GM12865 (cell line): ENCODE measurements at regions not wholly inside any gene's neighbourhood (a gene's known extent, or its start where the extent isn't known, plus 50 kb on each side); places are given as distances from the start of the nearest gene placed in this dataset.

Experiments used
- DNase-seq: peaks from one replicate; pipeline ENCODE4 v3.0.0; 2010; ENCODE audit warnings: low read depth
- H3K4me3 ChIP-seq: 2 replicates; pipeline ENCODE4 v1.5.1; 2011; ENCODE audit warnings: mild to moderate bottlenecking, low read depth, low read length, control low read depth
- TF ChIP-seq, protein P1 (sequence below): IDR thresholded peaks from 2 replicates; pipeline ENCODE4 v1.5.1; 2011; ENCODE audit warnings: low read length, control low read depth, low read depth, inconsistent platforms; ENCODE audit not compliant: insufficient read depth; ENCODE audit errors: missing control alignments

GRCh38 chr2:180669016-180669415 lies 311.4 kb upstream of the UBE2E3 start:
- no peak overlapping the region for H3K4me3 ChIP-seq
- TF ChIP-seq, protein P1, sequence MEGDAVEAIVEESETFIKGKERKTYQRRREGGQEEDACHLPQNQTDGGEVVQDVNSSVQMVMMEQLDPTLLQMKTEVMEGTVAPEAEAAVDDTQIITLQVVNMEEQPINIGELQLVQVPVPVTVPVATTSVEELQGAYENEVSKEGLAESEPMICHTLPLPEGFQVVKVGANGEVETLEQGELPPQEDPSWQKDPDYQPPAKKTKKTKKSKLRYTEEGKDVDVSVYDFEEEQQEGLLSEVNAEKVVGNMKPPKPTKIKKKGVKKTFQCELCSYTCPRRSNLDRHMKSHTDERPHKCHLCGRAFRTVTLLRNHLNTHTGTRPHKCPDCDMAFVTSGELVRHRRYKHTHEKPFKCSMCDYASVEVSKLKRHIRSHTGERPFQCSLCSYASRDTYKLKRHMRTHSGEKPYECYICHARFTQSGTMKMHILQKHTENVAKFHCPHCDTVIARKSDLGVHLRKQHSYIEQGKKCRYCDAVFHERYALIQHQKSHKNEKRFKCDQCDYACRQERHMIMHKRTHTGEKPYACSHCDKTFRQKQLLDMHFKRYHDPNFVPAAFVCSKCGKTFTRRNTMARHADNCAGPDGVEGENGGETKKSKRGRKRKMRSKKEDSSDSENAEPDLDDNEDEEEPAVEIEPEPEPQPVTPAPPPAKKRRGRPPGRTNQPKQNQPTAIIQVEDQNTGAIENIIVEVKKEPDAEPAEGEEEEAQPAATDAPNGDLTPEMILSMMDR = no peak
- DNase-seq = no peak

DNA sequence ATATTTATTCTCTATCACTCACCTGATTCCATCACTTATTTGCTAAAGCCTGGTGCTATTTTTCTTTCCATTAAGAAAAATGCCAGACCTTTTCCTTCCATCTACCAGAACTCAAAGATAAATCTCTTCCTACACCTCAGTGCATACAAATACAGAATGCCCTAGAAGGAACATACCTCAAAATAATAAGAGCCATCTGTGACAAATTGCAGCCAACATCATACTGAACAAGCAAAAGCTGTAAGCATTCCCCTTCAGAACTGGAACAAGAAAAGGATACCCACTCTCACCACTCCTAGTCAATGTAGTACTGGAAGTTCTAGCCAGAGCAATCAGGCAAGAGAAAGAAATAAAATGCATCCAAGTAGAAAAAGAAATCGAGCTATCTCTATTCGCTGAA lies 315.9 kb upstream of the UBE2E3 start:
- no peak overlapping the region for H3K4me3 ChIP-seq
- TF ChIP-seq, protein P1 = no peak
- DNase-seq = no peak

- TF ChIP-seq, protein P1 = no peak
- no peak for DNase-seq
- no peak overlapping the region for H3K4me3 ChIP-seq
Observed at GRCh38 chr2:180662941-180663471, 317.4 kb upstream of the UBE2E3 start.

- DNase-seq = no peak
- no peak overlapping the region for H3K4me3 ChIP-seq
- TF ChIP-seq, protein P1 = no peak
Observed at GRCh38 chr2:180662521-180662920, 317.9 kb upstream of the UBE2E3 start.

DNA sequence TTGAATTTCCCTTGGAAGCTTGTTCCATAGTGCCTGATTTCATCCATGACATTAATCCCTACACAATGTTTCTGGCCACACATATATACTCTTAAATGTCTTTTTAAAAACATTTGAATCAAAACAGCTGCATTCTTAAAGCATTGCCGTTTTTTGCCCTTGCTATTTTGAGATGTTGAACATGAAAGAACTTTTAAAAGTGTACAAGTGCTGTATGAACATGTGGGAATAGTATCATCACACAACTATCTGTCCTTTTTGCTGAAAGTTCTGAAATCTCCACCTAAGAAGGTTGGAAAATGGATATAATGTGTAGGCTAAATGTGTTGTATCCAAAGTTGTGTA lies 318.7 kb upstream of the UBE2E3 start:
- DNase-seq = no peak
- no peak overlapping the region for H3K4me3 ChIP-seq
- TF ChIP-seq, protein P1 = no peak

- H3K4me3 ChIP-seq = no peak overlapping the region
- TF ChIP-seq, protein P1 = no peak
- DNase-seq = no peak
Observed at GRCh38 chr2:180660881-180661685, 319.3 kb upstream of the UBE2E3 start.

DNA sequence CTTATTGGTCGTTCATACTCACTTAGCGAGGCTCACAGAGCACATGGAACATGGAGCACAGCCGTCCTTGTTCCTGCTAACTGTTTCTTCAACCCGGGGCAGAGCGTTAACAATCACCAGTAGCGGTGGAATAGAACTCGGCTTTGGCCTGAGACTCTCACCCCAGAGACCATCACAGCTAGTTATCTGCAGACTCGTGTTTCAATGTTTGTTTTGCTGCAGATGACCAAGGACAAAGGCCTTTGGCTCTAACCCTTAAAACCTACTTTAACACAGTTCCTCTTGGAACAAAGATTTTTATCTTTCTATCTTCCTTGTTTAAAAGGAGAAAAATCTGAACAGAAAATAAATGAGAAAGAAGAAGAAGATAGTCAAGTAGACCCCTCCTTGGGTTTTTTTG lies 320.2 kb upstream of the UBE2E3 start:
- TF ChIP-seq, protein P1 = no peak
- no peak overlapping the region for H3K4me3 ChIP-seq
- DNase-seq = no peak
